Caco-2 (cell line): ENCODE measurements at regions not wholly inside any gene's neighbourhood (a gene's known extent, or its start where the extent isn't known, plus 50 kb on each side); places are given as distances from the start of the nearest gene placed in this dataset.

Experiments used
- BruUV-seq: library from RNA; stranded (reverse); fragments of 400-500 nt; replicated peaks from 2 replicates; lab custom pipeline; 2021; lab: Mats Ljungman, UMichigan
- CTCF ChIA-PET: fragments of 300-600 bp; sonication (Branson Sonifier 250); formaldehyde crosslinking; loops from one replicate; lab custom pipeline; 2022; ENCODE audit warnings: antibody characterized with exemption; lab: Charles Lee
- POLR2A ChIA-PET: fragments of 300-600 bp; sonication (Branson Sonifier 250); formaldehyde crosslinking; loops from one replicate; lab custom pipeline; 2022; ENCODE audit warnings: antibody characterized with exemption; lab: Charles Lee
- DNase-seq, 2 experiments: peaks; one replicate each; pipeline versions ENCODE4 v3.0.0 to v3.0.0-alpha.2; 2020 to 2022
- H3K27me3 ChIP-seq: replicated peaks from 2 replicates; pipeline ENCODE4 v1.6.0; 2011; ENCODE audit warnings: low read length; ENCODE audit not compliant: control insufficient read depth, insufficient read depth
- H3K36me3 ChIP-seq: 2 replicates; pipeline ENCODE4 v1.5.1; 2011; ENCODE audit warnings: low read length; ENCODE audit not compliant: control insufficient read depth, insufficient read depth
- H3K4me1 ChIP-seq: fragments of 250-450 bp; sonication (Bioruptor Pico); 2 replicates; pipeline ENCODE4 v1.5.1; 2020; ENCODE audit warnings: mild to moderate bottlenecking
- H3K4me3 ChIP-seq: 2 replicates; pipeline ENCODE4 v1.5.1; 2011; ENCODE audit warnings: low read depth, mild to moderate bottlenecking, control low read depth, low read length
- H3K9me3 ChIP-seq: fragments of 250-450 bp; sonication (Bioruptor Pico); 2 replicates; pipeline ENCODE4 v1.5.1; 2020; ENCODE audit warnings: mild to moderate bottlenecking, moderate library complexity
- H3K27ac Mint-ChIP-seq: one replicate; pipeline ENCODE4 v1.8.0; 2022; ENCODE audit warnings: mixed read lengths; ENCODE audit not compliant: unreplicated experiment
- H3K27me3 Mint-ChIP-seq: one replicate; pipeline ENCODE4 v1.8.0; 2022; ENCODE audit warnings: mixed read lengths; ENCODE audit not compliant: insufficient read depth, unreplicated experiment
- H3K36me3 Mint-ChIP-seq: one replicate; pipeline ENCODE4 v1.8.0; 2022; ENCODE audit warnings: mild to moderate bottlenecking, mixed read lengths; ENCODE audit not compliant: insufficient read depth, unreplicated experiment
- H3K4me1 Mint-ChIP-seq: one replicate; pipeline ENCODE4 v1.8.0; 2022; ENCODE audit warnings: low read depth, mixed read lengths; ENCODE audit not compliant: unreplicated experiment
- H3K4me3 Mint-ChIP-seq: one replicate; pipeline ENCODE4 v1.8.0; 2022; ENCODE audit warnings: mild to moderate bottlenecking, moderate library complexity, mixed read lengths; ENCODE audit not compliant: unreplicated experiment
- H3K9me3 Mint-ChIP-seq: one replicate; pipeline ENCODE4 v1.8.0; 2022; ENCODE audit warnings: mixed read lengths; ENCODE audit not compliant: unreplicated experiment
- CTCF ChIP-seq, 2 experiments: fragments of 200-600 bp in 1 of 2; IDR thresholded peaks; 1 replicate in 1 of 2; 2 replicates in 1 of 2; pipeline versions ENCODE4 v1.5.1 to v1.8.0; 2011 to 2022; ENCODE audit warnings: antibody characterized with exemption in 1 of 2, control low read depth in 1 of 2, inconsistent platforms in 1 of 2, low read depth in 1 of 2, low read length in 1 of 2, mild to moderate bottlenecking in 1 of 2, moderate library complexity in 1 of 2; ENCODE audit not compliant: insufficient read depth in 1 of 2, severe bottlenecking in 1 of 2, unreplicated experiment in 1 of 2
- intact Hi-C: fragments of 100-400 bp; cut with micrococcal nuclease; formaldehyde crosslinking; loops from one replicate; pipeline ENCODE4 v1.10.0; 2022; ENCODE audit not compliant: unreplicated experiment

- no TSS peak for BruUV-seq
- CTCF ChIA-PET: no interaction called here
- DNase-seq: no peak
- Histone ChIP-seq H3K36me3 (no peaks in the 10 kb centered on the region), H3K4me1 (no peaks in the 10 kb centered on the region), H3K4me3 (no peak overlapping the region), H3K27me3 (no peaks in the 10 kb centered on the region), H3K9me3 (no peaks in the 10 kb centered on the region)
- Mint-ChIP-seq H3K36me3 (no peaks in the 10 kb centered on the region), H3K27ac (no peak overlapping the region), H3K4me3 (no peak overlapping the region), H3K27me3 (no peaks in the 10 kb centered on the region), H3K4me1 (no peaks in the 10 kb centered on the region), H3K9me3 (no peaks in the 10 kb centered on the region)
- intact Hi-C loops: no loop called here
- TF ChIP-seq CTCF (IDR thresholded peaks at IDR 0.05; ENCODE audit: insufficient read depth in 1 of 2, low read depth in 1 of 2, low read length in 1 of 2, severe bottlenecking in 1 of 2, unreplicated experiment in 1 of 2): no peak
- POLR2A ChIA-PET: no interaction called here
These were observed 1118.5 kb upstream of the EYS start for GRCh38 chr6:66825539-66825938.

- ChIA-PET POLR2A (no interaction called here), CTCF (no interaction called here)
- Mint-ChIP-seq H3K4me1 (no peaks in the 10 kb centered on the region), H3K9me3 (peaks cover 6% of the 10 kb centered on the region), H3K4me3 (no peak overlapping the region), H3K27ac (no peak overlapping the region), H3K27me3 (no peaks in the 10 kb centered on the region), H3K36me3 (no peaks in the 10 kb centered on the region)
- TF ChIP-seq CTCF (IDR thresholded peaks at IDR 0.05; ENCODE audit: insufficient read depth in 1 of 2, low read depth in 1 of 2, low read length in 1 of 2, severe bottlenecking in 1 of 2, unreplicated experiment in 1 of 2): no peak
- H3K27me3 ChIP-seq: no peaks in the 10 kb centered on the region
- H3K4me3 ChIP-seq: no peak overlapping the region
- no peaks in the 10 kb centered on the region for H3K4me1 ChIP-seq
- no peaks in the 10 kb centered on the region for H3K36me3 ChIP-seq
- no peaks in the 10 kb centered on the region for H3K9me3 ChIP-seq
- intact Hi-C loops: no loop called here
- no peak for DNase-seq
- BruUV-seq: no TSS peak
These were observed 1107.1 kb upstream of the EYS start for GRCh38 chr6:66814156-66814555.

- intact Hi-C loops: no loop called here
- no peaks in the 10 kb centered on the region for H3K27me3 Mint-ChIP-seq
- no TSS peak for BruUV-seq
- H3K27ac Mint-ChIP-seq: no peak overlapping the region
- Histone ChIP-seq H3K9me3 (no peaks in the 10 kb centered on the region), H3K4me3 (no peak overlapping the region), H3K36me3 (no peaks in the 10 kb centered on the region), H3K4me1 (no peaks in the 10 kb centered on the region), H3K27me3 (no peaks in the 10 kb centered on the region)
- H3K36me3 Mint-ChIP-seq: no peaks in the 10 kb centered on the region
- CTCF ChIA-PET: no interaction called here
- TF ChIP-seq CTCF (IDR thresholded peaks at IDR 0.05; ENCODE audit: insufficient read depth in 1 of 2, low read depth in 1 of 2, low read length in 1 of 2, severe bottlenecking in 1 of 2, unreplicated experiment in 1 of 2): no peak
- no peaks in the 10 kb centered on the region for H3K4me1 Mint-ChIP-seq
- H3K9me3 Mint-ChIP-seq: no peaks in the 10 kb centered on the region
- no peak for DNase-seq
- H3K4me3 Mint-ChIP-seq: no peak overlapping the region
- POLR2A ChIA-PET: no interaction called here
These were observed 1101.7 kb upstream of the EYS start for GRCh38 chr6:66808771-66809170.
